Ureter (tissue), 1 donor: ENCODE measurements at regions not wholly inside any gene's neighbourhood (a gene's known extent, or its start where the extent isn't known, plus 50 kb on each side); places are given as distances from the start of the nearest gene placed in this dataset.

Experiments used
- DNase-seq: peaks from one replicate; pipeline ENCODE4 v3.0.0-alpha.2; 2020; ENCODE audit warnings: low spot score
- donor health status: DM: yes; HTN: yes; CAD: no.

GRCh38 chr2:30048636-30049175 lies 98.1 kb upstream of the YPEL5 start:
- DNase-seq, result no peak

- no peak for DNase-seq
These were observed 91.3 kb upstream of the YPEL5 start for GRCh38 chr2:30055548-30055947.

- DNase-seq, result no peak
These were observed 86.2 kb upstream of the YPEL5 start for GRCh38 chr2:30060562-30060961.

GRCh38 chr2:30068067-30068466 lies 78.7 kb upstream of the YPEL5 start:
- no peak for DNase-seq

GRCh38 chr2:30072250-30072842 lies 74.5 kb upstream of the YPEL5 start:
- DNase-seq, result peak; percentile 71

GRCh38 chr2:30073523-30073922 lies 73.3 kb upstream of the YPEL5 start:
- peak; percentile 8 for DNase-seq

- DNase-seq, result no peak
These were observed 72.8 kb upstream of the YPEL5 start for GRCh38 chr2:30074023-30074422.

GRCh38 chr2:30078521-30078920 lies 68.3 kb upstream of the YPEL5 start:
- no peak for DNase-seq

GRCh38 chr2:30084915-30085314 lies 61.9 kb upstream of the YPEL5 start:
- no peak for DNase-seq

GRCh38 chr2:30089171-30089570 lies 57.6 kb upstream of the YPEL5 start:
- no peak for DNase-seq

GRCh38 chr2:30095402-30095801 lies 51.4 kb upstream of the YPEL5 start:
- DNase-seq, result no peak

GRCh38 chr2:30096451-30096850 lies 50.4 kb upstream of the YPEL5 start:
- no peak for DNase-seq
